BE2C (cell line): ENCODE measurements at regions not wholly inside any gene's neighbourhood (a gene's known extent, or its start where the extent isn't known, plus 50 kb on each side); places are given as distances from the start of the nearest gene placed in this dataset.

Source experiments
- DNase-seq: peaks from one replicate; pipeline ENCODE4 v3.0.0-alpha.2; 2020
- H3K27me3 ChIP-seq: fragments of 250-450 bp; sonication (Bioruptor Pico); 2 replicates; pipeline ENCODE4 v1.5.1; 2020; ENCODE audit warnings: mild to moderate bottlenecking
- H3K36me3 ChIP-seq: fragments of 250-450 bp; sonication (Bioruptor Pico); 2 replicates; pipeline ENCODE4 v1.5.1; 2020; ENCODE audit warnings: mild to moderate bottlenecking
- H3K4me1 ChIP-seq: fragments of 250-450 bp; sonication (Bioruptor Pico); 2 replicates; pipeline ENCODE4 v1.5.1; 2020
- H3K4me3 ChIP-seq: 2 replicates; pipeline ENCODE4 v1.5.1; 2011; ENCODE audit warnings: low read depth, low read length
- H3K9me3 ChIP-seq: fragments of 250-450 bp; sonication (Bioruptor Pico); 2 replicates; pipeline ENCODE4 v1.5.1; 2020
- TF ChIP-seq, protein P1 (sequence below): IDR thresholded peaks from 2 replicates; pipeline ENCODE4 v1.5.1; 2012; ENCODE audit warnings: mild to moderate bottlenecking, low read depth, low read length

GRCh38 chr2:237264480-237265219, 149.3 kb downstream of the COL6A3 start:
- H3K9me3 ChIP-seq, result no peaks in the 10 kb centered on the region
- H3K36me3 ChIP-seq, result no peaks in the 10 kb centered on the region
- no peak overlapping the region for H3K4me3 ChIP-seq
- no peaks in the 10 kb centered on the region for H3K27me3 ChIP-seq
- no peak for DNase-seq
- TF ChIP-seq, protein P1, sequence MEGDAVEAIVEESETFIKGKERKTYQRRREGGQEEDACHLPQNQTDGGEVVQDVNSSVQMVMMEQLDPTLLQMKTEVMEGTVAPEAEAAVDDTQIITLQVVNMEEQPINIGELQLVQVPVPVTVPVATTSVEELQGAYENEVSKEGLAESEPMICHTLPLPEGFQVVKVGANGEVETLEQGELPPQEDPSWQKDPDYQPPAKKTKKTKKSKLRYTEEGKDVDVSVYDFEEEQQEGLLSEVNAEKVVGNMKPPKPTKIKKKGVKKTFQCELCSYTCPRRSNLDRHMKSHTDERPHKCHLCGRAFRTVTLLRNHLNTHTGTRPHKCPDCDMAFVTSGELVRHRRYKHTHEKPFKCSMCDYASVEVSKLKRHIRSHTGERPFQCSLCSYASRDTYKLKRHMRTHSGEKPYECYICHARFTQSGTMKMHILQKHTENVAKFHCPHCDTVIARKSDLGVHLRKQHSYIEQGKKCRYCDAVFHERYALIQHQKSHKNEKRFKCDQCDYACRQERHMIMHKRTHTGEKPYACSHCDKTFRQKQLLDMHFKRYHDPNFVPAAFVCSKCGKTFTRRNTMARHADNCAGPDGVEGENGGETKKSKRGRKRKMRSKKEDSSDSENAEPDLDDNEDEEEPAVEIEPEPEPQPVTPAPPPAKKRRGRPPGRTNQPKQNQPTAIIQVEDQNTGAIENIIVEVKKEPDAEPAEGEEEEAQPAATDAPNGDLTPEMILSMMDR, result no peak
- no peaks in the 10 kb centered on the region for H3K4me1 ChIP-seq

DNA sequence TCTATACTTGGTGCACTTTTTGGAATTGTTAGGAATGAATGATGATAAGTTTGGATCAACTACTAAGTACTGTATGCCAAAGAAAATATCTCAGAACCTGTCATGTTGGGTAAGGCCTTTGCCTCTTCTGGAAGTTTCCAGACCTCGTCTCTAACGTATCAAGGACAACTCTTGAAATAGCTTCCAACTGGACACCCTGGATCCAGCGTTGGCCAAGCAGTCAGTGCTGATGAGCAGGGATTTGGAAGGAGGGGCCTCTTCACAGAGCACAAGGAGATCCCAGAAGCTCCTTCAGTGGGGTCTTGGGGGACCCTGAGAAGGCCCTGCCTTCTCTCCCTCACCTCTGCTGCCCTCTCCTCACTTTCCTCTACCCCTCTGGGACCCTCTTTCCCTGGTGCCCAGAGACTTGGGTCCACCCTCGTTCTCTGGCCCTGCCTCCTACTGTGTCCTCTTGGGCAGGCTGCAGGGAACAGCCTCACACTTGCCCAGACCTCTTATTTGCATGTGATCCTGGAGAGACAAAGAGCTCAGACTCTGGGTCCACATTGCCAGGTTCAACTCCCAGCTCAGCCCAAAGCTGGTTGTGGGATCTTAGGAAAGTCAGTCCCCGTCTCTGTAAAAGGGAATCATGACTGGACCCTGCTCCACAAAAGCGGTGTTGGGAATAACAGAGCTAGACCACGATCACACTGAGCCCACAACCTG, 145.8 kb downstream of the COL6A3 start:
- Histone ChIP-seq H3K4me3 (no peak overlapping the region), H3K27me3 (no peaks in the 10 kb centered on the region), H3K36me3 (no peaks in the 10 kb centered on the region), H3K9me3 (no peaks in the 10 kb centered on the region), H3K4me1 (no peaks in the 10 kb centered on the region)
- DNase-seq, result no peak
- TF ChIP-seq, protein P1, result no peak

DNA sequence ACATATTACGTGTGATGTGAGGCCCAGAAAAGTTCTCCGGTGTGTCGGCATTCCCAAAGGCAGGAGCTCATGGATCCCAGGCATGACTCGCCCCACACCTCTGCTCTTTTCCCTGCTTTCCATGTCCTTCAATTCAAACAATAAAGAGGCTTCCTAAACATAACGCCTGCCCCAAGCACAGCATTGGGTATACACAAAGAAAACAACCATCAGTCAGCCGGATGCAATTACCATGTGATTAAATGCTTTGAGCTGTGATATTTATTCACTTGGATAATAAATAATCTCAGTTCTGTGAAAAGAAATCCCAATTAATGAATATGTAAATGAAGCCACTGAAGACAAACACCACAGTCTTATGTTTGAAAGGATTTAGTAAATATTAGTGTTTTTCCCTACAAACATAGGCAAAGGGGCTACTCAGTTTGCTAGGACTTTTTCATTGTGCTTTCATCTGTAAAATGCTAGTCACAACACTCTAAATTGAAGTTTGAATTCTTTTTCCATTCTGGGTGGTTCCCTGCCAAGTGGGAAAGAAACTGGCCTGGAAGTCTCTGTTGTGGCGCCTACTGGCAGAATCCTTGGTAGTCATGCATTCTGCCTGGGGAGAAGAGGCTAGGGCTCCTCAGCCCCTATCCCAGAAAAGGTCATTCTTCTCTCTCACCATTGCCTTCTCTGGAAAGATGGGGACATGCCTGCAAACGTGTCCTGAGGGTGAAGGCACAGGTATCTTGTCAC, 144.7 kb downstream of the COL6A3 start:
- Histone ChIP-seq H3K36me3 (no peaks in the 10 kb centered on the region), H3K4me3 (no peak overlapping the region), H3K4me1 (no peaks in the 10 kb centered on the region), H3K9me3 (no peaks in the 10 kb centered on the region), H3K27me3 (no peaks in the 10 kb centered on the region)
- TF ChIP-seq, protein P1, result no peak
- DNase-seq, result no peak

DNA sequence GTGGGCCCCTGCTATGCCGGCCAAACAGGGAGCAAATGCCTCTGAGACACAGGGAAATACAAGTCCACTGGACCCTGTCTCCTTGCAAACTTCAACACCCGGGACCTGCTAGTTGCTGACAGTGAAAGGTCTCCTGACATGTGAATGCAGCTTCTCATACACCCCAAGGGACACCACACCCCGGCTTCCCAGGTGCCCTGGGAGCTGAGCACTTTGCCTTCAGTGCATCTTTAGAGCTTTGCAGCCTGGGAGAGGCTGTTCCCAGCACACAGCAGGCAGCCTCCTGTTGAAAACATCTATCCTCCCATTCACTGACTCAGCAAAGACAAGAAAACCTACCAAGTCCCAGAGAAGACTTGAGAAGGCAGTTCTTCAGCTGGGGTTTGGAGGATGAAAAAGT, 143.4 kb downstream of the COL6A3 start:
- TF ChIP-seq, protein P1, result no peak
- Histone ChIP-seq H3K4me3 (no peak overlapping the region), H3K36me3 (no peaks in the 10 kb centered on the region), H3K9me3 (no peaks in the 10 kb centered on the region), H3K27me3 (no peaks in the 10 kb centered on the region), H3K4me1 (no peaks in the 10 kb centered on the region)
- DNase-seq, result no peak

DNA sequence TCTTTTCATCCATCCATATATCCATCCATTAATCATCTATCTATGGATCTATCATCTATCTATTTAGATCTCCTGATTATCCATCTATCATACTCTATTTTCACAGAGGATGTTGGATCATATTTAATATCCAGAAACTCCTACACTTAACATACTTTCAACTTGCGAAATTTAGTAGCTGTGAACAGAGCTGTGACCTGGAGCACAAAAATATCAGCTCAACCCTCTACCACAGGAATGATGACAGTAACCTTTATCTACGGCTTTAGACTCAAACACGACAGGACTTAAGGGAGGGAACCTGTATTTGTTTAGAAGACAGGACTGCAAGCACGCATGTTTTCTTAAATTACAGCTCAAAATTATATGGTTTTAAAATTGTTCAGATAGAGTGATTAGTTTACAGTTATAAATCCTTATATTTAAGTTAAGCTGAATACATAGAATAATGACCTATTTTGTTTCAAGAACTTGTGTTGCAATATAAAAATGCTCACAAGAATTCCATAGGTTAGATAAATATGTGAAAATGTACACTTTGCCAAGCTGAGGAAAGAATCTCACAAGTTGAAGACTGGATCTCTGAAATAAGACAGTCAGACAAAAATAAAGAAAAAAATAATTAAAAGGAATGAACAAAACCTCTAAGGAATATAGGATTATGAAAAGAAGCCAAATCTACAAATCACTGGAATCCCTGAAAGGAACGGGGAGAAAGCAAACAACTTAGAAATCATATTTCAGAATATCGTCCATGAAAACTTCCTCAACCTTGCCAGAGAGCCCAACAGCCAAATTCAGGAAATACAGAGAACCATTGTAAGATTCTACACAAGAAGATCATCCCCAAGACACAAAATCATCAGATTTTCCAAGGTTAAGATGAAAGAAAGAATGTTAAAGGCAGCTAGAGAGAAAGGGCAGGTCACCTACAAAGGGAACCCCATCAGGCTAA, 142.0 kb downstream of the COL6A3 start:
- Histone ChIP-seq H3K36me3 (no peaks in the 10 kb centered on the region), H3K9me3 (no peaks in the 10 kb centered on the region), H3K4me1 (no peaks in the 10 kb centered on the region), H3K4me3 (no peak overlapping the region), H3K27me3 (no peaks in the 10 kb centered on the region)
- TF ChIP-seq, protein P1, result no peak
- no peak for DNase-seq
